ENCODE measurements at regions not wholly inside any gene's neighbourhood (a gene's known extent, or its start where the extent isn't known, plus 50 kb on each side); places are given as distances from the start of the nearest gene placed in this dataset.

GRCh38 chr10:1923998-1924397, 186.7 kb upstream of the ADARB2 start:
- intact Hi-C loops (cut with micrococcal nuclease), result no loop called here

GRCh38 chr10:1923586-1923985, 186.3 kb upstream of the ADARB2 start:
- intact Hi-C loops (cut with micrococcal nuclease), result no loop called here

- intact Hi-C loops (cut with micrococcal nuclease), result no loop called here
Measured at GRCh38 chr10:1920941-1921340, 183.6 kb upstream of the ADARB2 start.

GRCh38 chr10:1920127-1920526, 182.8 kb upstream of the ADARB2 start:
- intact Hi-C loops (cut with micrococcal nuclease), result no loop called here

GRCh38 chr10:1911771-1912170, 174.4 kb upstream of the ADARB2 start:
- intact Hi-C loops (cut with micrococcal nuclease), result no loop called here

GRCh38 chr10:1903982-1904381, 166.7 kb upstream of the ADARB2 start:
- intact Hi-C loops (cut with micrococcal nuclease), result no loop called here

GRCh38 chr10:1896153-1896552, 158.8 kb upstream of the ADARB2 start:
- intact Hi-C loops (cut with micrococcal nuclease), result no loop called here

- intact Hi-C loops (cut with micrococcal nuclease), result no loop called here
Measured at GRCh38 chr10:1895691-1896090, 158.4 kb upstream of the ADARB2 start.

- intact Hi-C loops (cut with micrococcal nuclease), result no loop called here
Measured at GRCh38 chr10:1894912-1895311, 157.6 kb upstream of the ADARB2 start.

- intact Hi-C loops (cut with micrococcal nuclease), result no loop called here
Measured at GRCh38 chr10:1893941-1894340, 156.6 kb upstream of the ADARB2 start.

GRCh38 chr10:1886039-1886438, 148.7 kb upstream of the ADARB2 start:
- intact Hi-C loops (cut with micrococcal nuclease), result no loop called here

GRCh38 chr10:1882728-1883127, 145.4 kb upstream of the ADARB2 start:
- intact Hi-C loops (cut with micrococcal nuclease), result no loop called here

GRCh38 chr10:1882180-1882579, 144.9 kb upstream of the ADARB2 start:
- intact Hi-C loops (cut with micrococcal nuclease), result no loop called here

- intact Hi-C loops (cut with micrococcal nuclease), result no loop called here
Measured at GRCh38 chr10:1881636-1882035, 144.3 kb upstream of the ADARB2 start.

- intact Hi-C loops (cut with micrococcal nuclease), result no loop called here
Measured at GRCh38 chr10:1874533-1874932, 137.2 kb upstream of the ADARB2 start.

GRCh38 chr10:1873661-1874315, 136.5 kb upstream of the ADARB2 start:
- intact Hi-C loops (cut with micrococcal nuclease), result no loop called here

GRCh38 chr10:1872151-1872726, 134.9 kb upstream of the ADARB2 start:
- intact Hi-C loops (cut with micrococcal nuclease), result no loop called here

- intact Hi-C loops (cut with micrococcal nuclease), result no loop called here
Measured at GRCh38 chr10:1870491-1870890, 133.2 kb upstream of the ADARB2 start.

GRCh38 chr10:1869861-1870260, 132.5 kb upstream of the ADARB2 start:
- intact Hi-C loops (cut with micrococcal nuclease), result no loop called here

- intact Hi-C loops (cut with micrococcal nuclease), result no loop called here
Measured at GRCh38 chr10:1860351-1860750, 123.0 kb upstream of the ADARB2 start.

GRCh38 chr10:1858547-1858946, 121.2 kb upstream of the ADARB2 start:
- intact Hi-C loops (cut with micrococcal nuclease), result no loop called here

GRCh38 chr10:1858048-1858447, 120.7 kb upstream of the ADARB2 start:
- intact Hi-C loops (cut with micrococcal nuclease), result no loop called here

GRCh38 chr10:1855911-1856310, 118.6 kb upstream of the ADARB2 start:
- intact Hi-C loops (cut with micrococcal nuclease), result no loop called here

Measured in T-helper 2 cell treated with Interferon-gamma antibody and Interleukin-4, amounts not matched to agents 100 ng/mL and 5 ng/mL, for 36 hours (primary cell).